Keratinocyte (primary cell): ENCODE measurements at regions not wholly inside any gene's neighbourhood (a gene's known extent, or its start where the extent isn't known, plus 50 kb on each side); places are given as distances from the start of the nearest gene placed in this dataset.

Source experiments
- EZH2 ChIP-seq: IDR thresholded peaks from one replicate; pipeline ENCODE4 v1.6.1; 2012; ENCODE audit warnings: inconsistent platforms, mild to moderate bottlenecking, low read length, moderate library complexity
- TF ChIP-seq, protein P1 (sequence below), 3 experiments: IDR thresholded peaks in 1 of 3; conservative IDR thresholded peaks in 1 of 3; optimal IDR thresholded peaks in 1 of 3; 2 replicates in 2 of 3; 3 replicates in 1 of 3; pipeline versions ENCODE3 to v1.5.1; 2011; ENCODE audit warnings: low read length in 3 of 3, mild to moderate bottlenecking in 3 of 3, moderate library complexity in 2 of 3, control low read depth in 1 of 3, inconsistent platforms in 1 of 3; ENCODE audit not compliant: insufficient read depth in 2 of 3; ENCODE audit errors: extremely low read depth in 1 of 3

DNA sequence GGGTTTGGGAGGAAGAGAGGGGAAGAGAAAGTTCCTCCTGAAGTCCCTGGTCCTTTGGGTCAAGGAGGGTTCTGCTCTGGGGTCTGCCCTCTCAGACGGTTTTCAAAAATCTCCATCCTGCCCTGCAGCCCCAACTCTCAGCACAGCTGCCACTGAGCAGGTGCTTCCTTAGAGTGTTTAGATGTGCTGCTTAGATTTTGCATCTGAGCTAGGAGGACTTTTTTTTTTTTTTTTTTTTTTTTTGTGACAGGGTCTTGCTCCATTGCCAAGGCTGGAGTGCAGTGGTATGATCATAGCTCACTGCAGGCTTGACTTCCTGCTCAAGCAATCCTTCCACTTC, 324.9 kb upstream of the POU3F1 start:
- TF ChIP-seq, protein P1, sequence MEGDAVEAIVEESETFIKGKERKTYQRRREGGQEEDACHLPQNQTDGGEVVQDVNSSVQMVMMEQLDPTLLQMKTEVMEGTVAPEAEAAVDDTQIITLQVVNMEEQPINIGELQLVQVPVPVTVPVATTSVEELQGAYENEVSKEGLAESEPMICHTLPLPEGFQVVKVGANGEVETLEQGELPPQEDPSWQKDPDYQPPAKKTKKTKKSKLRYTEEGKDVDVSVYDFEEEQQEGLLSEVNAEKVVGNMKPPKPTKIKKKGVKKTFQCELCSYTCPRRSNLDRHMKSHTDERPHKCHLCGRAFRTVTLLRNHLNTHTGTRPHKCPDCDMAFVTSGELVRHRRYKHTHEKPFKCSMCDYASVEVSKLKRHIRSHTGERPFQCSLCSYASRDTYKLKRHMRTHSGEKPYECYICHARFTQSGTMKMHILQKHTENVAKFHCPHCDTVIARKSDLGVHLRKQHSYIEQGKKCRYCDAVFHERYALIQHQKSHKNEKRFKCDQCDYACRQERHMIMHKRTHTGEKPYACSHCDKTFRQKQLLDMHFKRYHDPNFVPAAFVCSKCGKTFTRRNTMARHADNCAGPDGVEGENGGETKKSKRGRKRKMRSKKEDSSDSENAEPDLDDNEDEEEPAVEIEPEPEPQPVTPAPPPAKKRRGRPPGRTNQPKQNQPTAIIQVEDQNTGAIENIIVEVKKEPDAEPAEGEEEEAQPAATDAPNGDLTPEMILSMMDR (optimal IDR thresholded peaks at IDR 0.05 in 1 of 3, IDR thresholded peaks at IDR 0.05 in 1 of 3, conservative IDR thresholded peaks at IDR 0.05 in 1 of 3; ENCODE audit: extremely low read depth in 1 of 3, insufficient read depth in 2 of 3, low read length in 3 of 3): no peak
- TF ChIP-seq EZH2: no peak
